ENCODE measurements at regions not wholly inside any gene's neighbourhood (a gene's known extent, or its start where the extent isn't known, plus 50 kb on each side); places are given as distances from the start of the nearest gene placed in this dataset.

GRCh38 chr9:85269811-85270210, 471.9 kb downstream of the AGTPBP1 start:
- TF ChIP-seq, protein P1, sequence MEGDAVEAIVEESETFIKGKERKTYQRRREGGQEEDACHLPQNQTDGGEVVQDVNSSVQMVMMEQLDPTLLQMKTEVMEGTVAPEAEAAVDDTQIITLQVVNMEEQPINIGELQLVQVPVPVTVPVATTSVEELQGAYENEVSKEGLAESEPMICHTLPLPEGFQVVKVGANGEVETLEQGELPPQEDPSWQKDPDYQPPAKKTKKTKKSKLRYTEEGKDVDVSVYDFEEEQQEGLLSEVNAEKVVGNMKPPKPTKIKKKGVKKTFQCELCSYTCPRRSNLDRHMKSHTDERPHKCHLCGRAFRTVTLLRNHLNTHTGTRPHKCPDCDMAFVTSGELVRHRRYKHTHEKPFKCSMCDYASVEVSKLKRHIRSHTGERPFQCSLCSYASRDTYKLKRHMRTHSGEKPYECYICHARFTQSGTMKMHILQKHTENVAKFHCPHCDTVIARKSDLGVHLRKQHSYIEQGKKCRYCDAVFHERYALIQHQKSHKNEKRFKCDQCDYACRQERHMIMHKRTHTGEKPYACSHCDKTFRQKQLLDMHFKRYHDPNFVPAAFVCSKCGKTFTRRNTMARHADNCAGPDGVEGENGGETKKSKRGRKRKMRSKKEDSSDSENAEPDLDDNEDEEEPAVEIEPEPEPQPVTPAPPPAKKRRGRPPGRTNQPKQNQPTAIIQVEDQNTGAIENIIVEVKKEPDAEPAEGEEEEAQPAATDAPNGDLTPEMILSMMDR (IDR thresholded peaks at IDR 0.05), result no peak
- TF ChIP-seq EZH2 (IDR thresholded peaks at IDR 0.05; ENCODE audit: borderline replicate concordance, insufficient read depth, low read depth, low read length, poor library complexity, severe bottlenecking), result no peak

Data from B cell (primary cell).